Stimulated activated naive CD8-positive, alpha-beta T cell treated with anti-CD3 and anti-CD28 coated beads, Interleukin-15, Interleukin-2, amounts not matched to agents 100 ng/mL and 50 ng/mL, for 24 hours (primary cell): ENCODE measurements at regions not wholly inside any gene's neighbourhood (a gene's known extent, or its start where the extent isn't known, plus 50 kb on each side); places are given as distances from the start of the nearest gene placed in this dataset.

ENCODE experiments used
- H3K27ac Mint-ChIP-seq: one replicate; pipeline ENCODE4 v1.8.0; 2021; ENCODE audit warnings: mild to moderate bottlenecking, mixed read lengths
- H3K27me3 Mint-ChIP-seq: one replicate; pipeline ENCODE4 v1.8.0; 2021; ENCODE audit warnings: mixed read lengths
- H3K36me3 Mint-ChIP-seq: one replicate; pipeline ENCODE4 v1.8.0; 2021; ENCODE audit warnings: low read depth, mixed read lengths
- H3K4me1 Mint-ChIP-seq: one replicate; pipeline ENCODE4 v1.8.0; 2021; ENCODE audit warnings: low read depth, mixed read lengths
- H3K4me3 Mint-ChIP-seq: one replicate; pipeline ENCODE4 v1.8.0; 2021; ENCODE audit warnings: mild to moderate bottlenecking, mixed read lengths
- H3K9me3 Mint-ChIP-seq: one replicate; pipeline ENCODE4 v1.8.0; 2021; ENCODE audit warnings: mixed read lengths

- no peak overlapping the region for H3K4me3 Mint-ChIP-seq
- H3K4me1 Mint-ChIP-seq, result no peaks in the 10 kb centered on the region
- no peaks in the 10 kb centered on the region for H3K27me3 Mint-ChIP-seq
- no peaks in the 10 kb centered on the region for H3K36me3 Mint-ChIP-seq
- H3K27ac Mint-ChIP-seq, result no peak overlapping the region
- H3K9me3 Mint-ChIP-seq, result no peaks in the 10 kb centered on the region
Observed at GRCh38 chr10:113316506-113316905, 236.3 kb upstream of the HABP2 start.

DNA sequence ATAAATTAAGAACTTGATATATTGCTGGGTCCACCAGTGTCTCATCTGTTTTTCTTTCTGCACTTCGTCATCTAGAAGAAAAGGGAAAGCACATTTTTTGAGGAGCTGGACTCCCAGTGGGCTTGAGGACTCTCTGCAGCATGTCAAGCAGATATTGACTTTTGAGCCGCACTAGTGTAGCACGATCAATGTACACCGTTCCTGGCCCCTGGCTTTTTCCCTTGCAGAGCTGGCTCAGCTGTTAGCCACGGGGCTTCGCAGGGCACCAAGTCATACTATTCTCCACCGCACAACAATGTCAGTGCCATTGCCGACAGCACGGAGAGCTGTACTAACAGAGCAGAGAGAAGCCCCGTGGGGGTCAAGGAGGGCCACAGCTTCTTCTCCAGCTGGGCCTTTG, 235.4 kb upstream of the HABP2 start:
- no peaks in the 10 kb centered on the region for H3K4me1 Mint-ChIP-seq
- no peaks in the 10 kb centered on the region for H3K27me3 Mint-ChIP-seq

DNA sequence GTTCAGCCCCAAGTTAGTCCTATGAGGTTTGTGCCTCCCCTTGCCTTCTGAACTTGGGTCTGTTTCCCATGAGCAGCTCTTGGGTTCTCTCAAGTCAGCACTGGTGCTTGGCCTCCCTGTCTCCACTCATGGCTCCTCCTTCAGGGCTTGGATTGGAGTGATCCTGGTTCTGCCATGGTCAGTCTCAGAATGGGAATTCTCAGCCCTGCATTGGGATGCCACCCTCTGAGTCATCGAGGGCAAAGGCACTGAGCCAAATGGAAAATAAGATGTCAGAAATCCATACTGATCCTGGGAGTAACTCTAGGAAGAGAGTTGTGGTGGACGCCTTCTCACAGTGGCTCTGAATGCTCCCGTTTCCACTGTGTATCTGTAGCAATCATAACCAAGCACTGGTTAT, 233.4 kb upstream of the HABP2 start:
- Mint-ChIP-seq H3K27ac (no peak overlapping the region), H3K4me1 (no peaks in the 10 kb centered on the region), H3K4me3 (no peak overlapping the region), H3K36me3 (no peaks in the 10 kb centered on the region), H3K9me3 (no peaks in the 10 kb centered on the region), H3K27me3 (peaks cover 3% of the 10 kb centered on the region)

More for the DNA sequence above, 235.4 kb upstream of the HABP2 start:
- Mint-ChIP-seq H3K9me3 (no peaks in the 10 kb centered on the region), H3K27ac (no peak overlapping the region), H3K4me3 (no peak overlapping the region), H3K36me3 (no peaks in the 10 kb centered on the region)

DNA sequence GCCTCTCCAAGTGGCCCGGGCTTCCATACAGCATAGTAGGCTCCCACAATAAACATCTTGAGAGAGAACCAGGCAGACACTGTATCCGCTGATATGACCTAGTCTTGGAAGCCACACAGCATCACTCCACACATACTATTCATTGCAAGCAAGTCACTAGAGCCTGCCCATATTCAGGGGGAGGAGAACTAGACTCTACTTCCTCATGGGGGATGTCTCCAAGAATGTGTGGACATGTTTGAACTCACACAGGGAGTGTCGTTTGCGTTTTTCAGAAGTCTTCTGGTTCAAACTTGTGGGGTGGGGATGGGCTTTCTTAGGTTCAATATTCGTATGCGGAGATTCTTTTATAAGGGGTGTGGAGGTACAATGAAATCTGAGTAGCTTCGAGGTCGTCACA, 232.6 kb upstream of the HABP2 start:
- H3K4me3 Mint-ChIP-seq, result no peak overlapping the region
- no peak overlapping the region for H3K27ac Mint-ChIP-seq
- no peaks in the 10 kb centered on the region for H3K36me3 Mint-ChIP-seq
- H3K4me1 Mint-ChIP-seq, result no peaks in the 10 kb centered on the region
- peaks cover 4% of the 10 kb centered on the region for H3K27me3 Mint-ChIP-seq
- H3K9me3 Mint-ChIP-seq, result no peaks in the 10 kb centered on the region

DNA sequence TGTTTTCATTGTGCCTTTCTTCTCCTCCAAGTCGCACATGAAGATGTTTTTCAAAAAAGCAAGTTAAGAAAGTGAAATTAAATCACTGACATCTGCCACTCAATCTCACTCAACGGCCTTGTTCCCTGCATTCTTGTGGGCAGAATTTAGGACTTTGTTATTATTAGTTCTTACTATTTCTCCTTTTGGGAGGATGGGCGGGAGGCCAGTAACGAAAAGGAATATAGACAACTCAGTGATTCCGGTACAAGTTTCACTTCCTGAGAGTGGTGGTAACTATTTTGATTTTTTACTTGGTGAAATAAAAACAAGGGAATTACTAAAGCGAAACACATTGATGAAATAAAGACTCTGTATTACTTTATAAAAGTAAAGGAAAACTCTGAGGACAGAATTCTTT, 231.9 kb upstream of the HABP2 start:
- no peaks in the 10 kb centered on the region for H3K9me3 Mint-ChIP-seq
- peaks cover 2% of the 10 kb centered on the region for H3K4me1 Mint-ChIP-seq
- H3K36me3 Mint-ChIP-seq, result no peaks in the 10 kb centered on the region
- peaks cover 4% of the 10 kb centered on the region for H3K27me3 Mint-ChIP-seq
- H3K27ac Mint-ChIP-seq, result no peak overlapping the region
- H3K4me3 Mint-ChIP-seq, result no peak overlapping the region

- Mint-ChIP-seq H3K27me3 (peaks cover 4% of the 10 kb centered on the region), H3K4me1 (peaks cover 7% of the 10 kb centered on the region), H3K36me3 (no peaks in the 10 kb centered on the region), H3K4me3 (no peak overlapping the region), H3K9me3 (no peaks in the 10 kb centered on the region), H3K27ac (no peak overlapping the region)
Observed at GRCh38 chr10:113322843-113323242, 230.0 kb upstream of the HABP2 start.

DNA sequence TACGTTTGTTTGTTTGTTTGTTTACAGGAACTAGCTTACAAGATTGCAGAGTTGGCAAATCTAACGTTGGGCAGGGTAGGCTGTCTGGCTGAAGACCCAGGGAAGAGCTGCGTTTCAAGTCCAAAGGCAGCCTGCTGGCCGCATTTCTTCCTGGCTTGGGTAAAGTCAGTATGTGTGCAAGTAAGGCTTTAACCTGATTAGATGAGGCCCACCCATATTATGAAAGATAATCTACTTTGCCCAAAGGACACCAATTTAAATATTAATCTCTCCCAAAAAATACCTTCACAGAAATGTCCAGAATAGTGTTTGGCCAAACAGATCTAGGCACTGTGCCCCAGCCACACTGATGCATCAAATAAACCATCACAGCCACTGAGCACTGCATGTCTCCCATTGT, 228.9 kb upstream of the HABP2 start:
- H3K36me3 Mint-ChIP-seq, result no peaks in the 10 kb centered on the region
- H3K4me3 Mint-ChIP-seq, result no peak overlapping the region
- H3K9me3 Mint-ChIP-seq, result no peaks in the 10 kb centered on the region
- peaks cover 4% of the 10 kb centered on the region for H3K27me3 Mint-ChIP-seq
- peaks cover 7% of the 10 kb centered on the region for H3K4me1 Mint-ChIP-seq
- H3K27ac Mint-ChIP-seq, result no peak overlapping the region

GRCh38 chr10:113326160-113327111, 226.4 kb upstream of the HABP2 start:
- Mint-ChIP-seq H3K27me3 (peaks cover 4% of the 10 kb centered on the region), H3K4me1 (peaks cover 7% of the 10 kb centered on the region), H3K9me3 (no peaks in the 10 kb centered on the region), H3K27ac (no peak overlapping the region), H3K36me3 (no peaks in the 10 kb centered on the region), H3K4me3 (no peak overlapping the region)

DNA sequence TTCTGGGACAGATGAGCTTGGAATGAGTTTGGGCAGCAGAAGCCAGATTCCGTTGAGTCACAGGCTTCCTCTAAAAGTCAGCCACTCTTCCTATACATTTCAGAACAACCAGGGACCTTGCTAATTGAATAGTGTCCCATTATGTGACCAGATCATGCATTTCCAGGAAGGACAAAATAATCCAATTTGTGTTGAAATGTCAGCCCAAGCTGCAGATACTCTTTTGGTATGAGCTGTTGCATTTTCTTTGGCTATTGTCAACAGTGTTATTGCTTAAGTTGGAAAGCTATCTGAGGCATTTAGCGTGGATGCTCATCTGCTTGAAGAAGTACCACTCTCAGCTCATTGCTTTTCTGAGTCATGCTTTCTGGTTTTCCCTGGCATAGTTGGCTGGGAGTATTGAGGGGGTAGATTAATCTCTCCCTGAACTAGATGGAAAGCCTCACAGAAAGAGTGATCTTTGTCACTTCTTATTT, 223.7 kb upstream of the HABP2 start:
- Mint-ChIP-seq H3K27ac (no peak overlapping the region), H3K4me3 (no peak overlapping the region), H3K27me3 (peaks cover 4% of the 10 kb centered on the region), H3K36me3 (no peaks in the 10 kb centered on the region), H3K4me1 (peaks cover 7% of the 10 kb centered on the region), H3K9me3 (no peaks in the 10 kb centered on the region)

DNA sequence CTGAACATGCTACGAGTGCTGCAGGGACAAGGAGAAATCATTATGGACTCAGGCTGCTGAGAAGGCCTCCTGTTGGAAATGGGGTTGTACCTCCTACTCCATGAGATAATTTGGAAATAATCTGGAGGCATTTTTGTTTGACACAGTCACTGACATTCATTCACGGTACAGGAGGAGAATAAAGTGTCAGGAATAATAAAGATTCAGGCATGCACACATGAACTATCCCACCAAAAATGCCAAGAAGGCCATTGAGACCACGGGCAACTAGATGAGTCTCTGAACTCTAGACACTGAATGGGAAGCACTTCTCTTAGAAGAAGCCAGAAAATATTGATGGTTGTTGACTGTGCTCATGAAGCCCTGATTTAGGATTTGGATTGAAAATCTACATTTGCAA, 220.9 kb upstream of the HABP2 start:
- Mint-ChIP-seq H3K4me3 (no peak overlapping the region), H3K27me3 (no peaks in the 10 kb centered on the region), H3K27ac (no peak overlapping the region), H3K36me3 (no peaks in the 10 kb centered on the region), H3K4me1 (no peaks in the 10 kb centered on the region), H3K9me3 (no peaks in the 10 kb centered on the region)

GRCh38 chr10:113333313-113333712, 219.5 kb upstream of the HABP2 start:
- H3K36me3 Mint-ChIP-seq, result no peaks in the 10 kb centered on the region
- no peak overlapping the region for H3K27ac Mint-ChIP-seq
- H3K27me3 Mint-ChIP-seq, result no peaks in the 10 kb centered on the region
- H3K4me3 Mint-ChIP-seq, result no peak overlapping the region
- no peaks in the 10 kb centered on the region for H3K9me3 Mint-ChIP-seq
- no peaks in the 10 kb centered on the region for H3K4me1 Mint-ChIP-seq

- no peaks in the 10 kb centered on the region for H3K9me3 Mint-ChIP-seq
- no peaks in the 10 kb centered on the region for H3K27me3 Mint-ChIP-seq
- no peaks in the 10 kb centered on the region for H3K36me3 Mint-ChIP-seq
- H3K27ac Mint-ChIP-seq, result no peak overlapping the region
- no peak overlapping the region for H3K4me3 Mint-ChIP-seq
- no peaks in the 10 kb centered on the region for H3K4me1 Mint-ChIP-seq
Observed at GRCh38 chr10:113335592-113335991, 217.3 kb upstream of the HABP2 start.

- Mint-ChIP-seq H3K4me1 (no peaks in the 10 kb centered on the region), H3K36me3 (no peaks in the 10 kb centered on the region), H3K9me3 (no peaks in the 10 kb centered on the region), H3K27me3 (no peaks in the 10 kb centered on the region), H3K4me3 (no peak overlapping the region), H3K27ac (no peak overlapping the region)
Observed at GRCh38 chr10:113336549-113337130, 216.2 kb upstream of the HABP2 start.

DNA sequence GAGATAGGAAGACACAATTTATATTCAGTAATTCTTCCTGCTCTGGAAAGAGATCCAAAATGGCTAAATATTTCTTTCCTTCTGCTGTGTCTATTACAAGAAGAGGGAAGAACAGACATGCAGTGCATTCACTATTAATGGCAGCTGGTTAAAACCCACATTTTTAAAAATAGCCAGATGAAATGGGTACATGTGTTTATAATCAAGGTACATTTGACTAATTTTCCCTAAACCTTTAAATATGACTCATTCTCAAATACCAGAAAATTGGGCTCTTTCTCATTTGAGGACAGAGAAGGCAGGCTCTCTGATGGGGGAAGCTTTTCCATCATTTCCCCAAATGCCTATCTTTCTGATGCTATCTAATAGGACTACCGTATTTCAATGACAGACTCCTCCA, 215.7 kb upstream of the HABP2 start:
- H3K27ac Mint-ChIP-seq, result no peak overlapping the region
- no peak overlapping the region for H3K4me3 Mint-ChIP-seq
- H3K36me3 Mint-ChIP-seq, result no peaks in the 10 kb centered on the region
- H3K4me1 Mint-ChIP-seq, result no peaks in the 10 kb centered on the region
- H3K27me3 Mint-ChIP-seq, result no peaks in the 10 kb centered on the region
- no peaks in the 10 kb centered on the region for H3K9me3 Mint-ChIP-seq

- Mint-ChIP-seq H3K9me3 (no peaks in the 10 kb centered on the region), H3K27ac (no peak overlapping the region), H3K4me1 (no peaks in the 10 kb centered on the region), H3K36me3 (no peaks in the 10 kb centered on the region), H3K4me3 (no peak overlapping the region), H3K27me3 (no peaks in the 10 kb centered on the region)
Observed at GRCh38 chr10:113339121-113339520, 213.7 kb upstream of the HABP2 start.
